ENCODE measurements at regions not wholly inside any gene's neighbourhood (a gene's known extent, or its start where the extent isn't known, plus 50 kb on each side); places are given as distances from the start of the nearest gene placed in this dataset.

- H3K4me3 ChIP-seq (ENCODE audit: low read depth, low read length): no peak overlapping the region
- no peaks in the 10 kb centered on the region for H3K36me3 ChIP-seq (ENCODE audit: control insufficient read depth, insufficient read depth, low read length)
- no peak for TF ChIP-seq CTCF (IDR thresholded peaks at IDR 0.05; ENCODE audit: insufficient read depth, low read length, poor library complexity, severe bottlenecking)
These were observed 81.1 kb upstream of the ROBO1 start for GRCh38 chr3:79848876-79849275.

GRCh38 chr3:79847928-79848327 is 80.1 kb upstream of the ROBO1 start:
- no peaks in the 10 kb centered on the region for H3K36me3 ChIP-seq (ENCODE audit: control insufficient read depth, insufficient read depth, low read length)
- no peaks in the 10 kb centered on the region for H3K27me3 ChIP-seq (ENCODE audit: control insufficient read depth, insufficient read depth, low read length)
- H3K4me3 ChIP-seq (ENCODE audit: low read depth, low read length): no peak overlapping the region
- DNase-seq (ENCODE audit: low read depth): no peak
- TF ChIP-seq CTCF (IDR thresholded peaks at IDR 0.05; ENCODE audit: insufficient read depth, low read length, poor library complexity, severe bottlenecking): no peak

More at GRCh38 chr3:79848876-79849275, 81.1 kb upstream of the ROBO1 start:
- no peak for DNase-seq (ENCODE audit: low read depth)
- H3K27me3 ChIP-seq (ENCODE audit: control insufficient read depth, insufficient read depth, low read length): no peaks in the 10 kb centered on the region

GRCh38 chr3:79846148-79846933 is 78.5 kb upstream of the ROBO1 start:
- Histone ChIP-seq H3K36me3 (ENCODE audit: control insufficient read depth, insufficient read depth, low read length) (no peaks in the 10 kb centered on the region), H3K27me3 (ENCODE audit: control insufficient read depth, insufficient read depth, low read length) (no peaks in the 10 kb centered on the region), H3K4me3 (ENCODE audit: low read depth, low read length) (no peak overlapping the region)
- TF ChIP-seq CTCF (IDR thresholded peaks at IDR 0.05; ENCODE audit: insufficient read depth, low read length, poor library complexity, severe bottlenecking): peak; percentile 40
- no peak for DNase-seq (ENCODE audit: low read depth)

- no peak for DNase-seq (ENCODE audit: low read depth)
- TF ChIP-seq CTCF (IDR thresholded peaks at IDR 0.05; ENCODE audit: insufficient read depth, low read length, poor library complexity, severe bottlenecking): no peak
- Histone ChIP-seq H3K36me3 (ENCODE audit: control insufficient read depth, insufficient read depth, low read length) (no peaks in the 10 kb centered on the region), H3K27me3 (ENCODE audit: control insufficient read depth, insufficient read depth, low read length) (no peaks in the 10 kb centered on the region), H3K4me3 (ENCODE audit: low read depth, low read length) (no peak overlapping the region)
These were observed 77.7 kb upstream of the ROBO1 start for GRCh38 chr3:79845546-79845945.

GRCh38 chr3:79844176-79844575 is 76.4 kb upstream of the ROBO1 start:
- Histone ChIP-seq H3K4me3 (ENCODE audit: low read depth, low read length) (no peak overlapping the region), H3K36me3 (ENCODE audit: control insufficient read depth, insufficient read depth, low read length) (no peaks in the 10 kb centered on the region), H3K27me3 (ENCODE audit: control insufficient read depth, insufficient read depth, low read length) (no peaks in the 10 kb centered on the region)
- DNase-seq (ENCODE audit: low read depth): no peak
- no peak for TF ChIP-seq CTCF (IDR thresholded peaks at IDR 0.05; ENCODE audit: insufficient read depth, low read length, poor library complexity, severe bottlenecking)

- no peaks in the 10 kb centered on the region for H3K27me3 ChIP-seq (ENCODE audit: control insufficient read depth, insufficient read depth, low read length)
- no peak for TF ChIP-seq CTCF (IDR thresholded peaks at IDR 0.05; ENCODE audit: insufficient read depth, low read length, poor library complexity, severe bottlenecking)
- DNase-seq (ENCODE audit: low read depth): no peak
- no peaks in the 10 kb centered on the region for H3K36me3 ChIP-seq (ENCODE audit: control insufficient read depth, insufficient read depth, low read length)
- no peak overlapping the region for H3K4me3 ChIP-seq (ENCODE audit: low read depth, low read length)
These were observed 75.4 kb upstream of the ROBO1 start for GRCh38 chr3:79843180-79843579.

Measured in kidney epithelial cell (primary cell).